ENCODE measurements at regions not wholly inside any gene's neighbourhood (a gene's known extent, or its start where the extent isn't known, plus 50 kb on each side); places are given as distances from the start of the nearest gene placed in this dataset.

- TF ChIP-seq AGO1 (IDR thresholded peaks at IDR 0.05; ENCODE audit: low read depth, low read length, poor library complexity, severe bottlenecking) (no peak), HMGA1 (CRISPR knock-in tag; conservative IDR thresholded peaks at IDR 0.05) (no peak), ZNF761 (CRISPR knock-in tag; conservative IDR thresholded peaks at IDR 0.05) (no peak), ZNF792 (CRISPR knock-in tag; IDR thresholded peaks at IDR 0.05) (no peak)
Measured at GRCh38 chr17:45677770-45678169, 106.3 kb upstream of the CRHR1 start (continued).

- TF ChIP-seq ZNF660 (CRISPR knock-in tag; IDR thresholded peaks at IDR 0.05; ENCODE audit: borderline replicate concordance, low read depth) (no peak), POGK (CRISPR knock-in tag; conservative IDR thresholded peaks at IDR 0.05) (no peak), ZNF441 (CRISPR knock-in tag; IDR thresholded peaks at IDR 0.05; ENCODE audit: borderline replicate concordance) (no peak), ARHGAP35 (CRISPR knock-in tag; IDR thresholded peaks at IDR 0.05; ENCODE audit: borderline replicate concordance) (no peak), IKZF5 (CRISPR knock-in tag; IDR thresholded peaks at IDR 0.05) (no peak), ATM (IDR thresholded peaks at IDR 0.05; ENCODE audit: borderline replicate concordance) (no peak), ARID4A (CRISPR knock-in tag; IDR thresholded peaks at IDR 0.05; ENCODE audit: borderline replicate concordance) (no peak), NR2C2 (CRISPR knock-in tag; IDR thresholded peaks at IDR 0.05; ENCODE audit: borderline replicate concordance) (no peak), THAP9 (CRISPR knock-in tag; IDR thresholded peaks at IDR 0.05; ENCODE audit: borderline replicate concordance) (no peak), ESRRA (CRISPR knock-in tag; IDR thresholded peaks at IDR 0.05; ENCODE audit: low read depth) (no peak)
- H3K27me3 ChIP-seq (ENCODE audit: control insufficient read depth in 1 of 2, insufficient read depth in 2 of 2, low read length in 2 of 2): peaks cover 3 to 34% of the 10 kb centered on the region in 2 experiments; a peak in 3 of 5 replicates
- H3K27ac ChIP-seq (ENCODE audit: extremely low read length, insufficient read depth, low read length): no peak overlapping the region
- H3K4me1 ChIP-seq (ENCODE audit: insufficient read depth, low read length): no peaks in the 10 kb centered on the region
- no peak overlapping the region for H3K4me2 ChIP-seq (ENCODE audit: low read depth, low read length)
- H3K36me3 ChIP-seq (replicated peaks in 1 of 2; ENCODE audit: control insufficient read depth in 1 of 2, insufficient read depth in 2 of 2, low read length in 2 of 2): no peaks in the 10 kb centered on the region
- H3K79me2 ChIP-seq (ENCODE audit: insufficient read depth, low read length): no peaks in the 10 kb centered on the region
- ATAC-seq (no peak), DNase-seq (ENCODE audit: low spot score) (no peak), FAIRE-seq (no peak)
- intact Hi-C loops (cut with micrococcal nuclease; ENCODE audit: unreplicated experiment): no loop called here
- H2AFZ ChIP-seq (ENCODE audit: low read length): no peak overlapping the region
- no peak overlapping the region for H3K4me3 ChIP-seq (replicated peaks in 1 of 3; ENCODE audit: insufficient read depth in 1 of 3, low read depth in 2 of 3, low read length in 3 of 3)
- no peak overlapping the region for H3K9ac ChIP-seq (ENCODE audit: insufficient read depth, low read depth, low read length)
- H4K20me1 ChIP-seq (ENCODE audit: insufficient read depth, low read length): no peaks in the 10 kb centered on the region
- no peaks in the 10 kb centered on the region for H3K9me3 ChIP-seq (ENCODE audit: low read length)
- in situ Hi-C loops (cut with HindIII; ENCODE audit: extremely low pct_ligation_motif_present, low pct_unique_long_range_greater_than_20kb): no loop called here
- ChIA-PET CTCF (ENCODE audit: low intra/inter-chr PET ratio, low total read pairs) (no interaction called here), POLR2A (no interaction called here)
- 0% methylated on average over 2 of the region's 4 CpGs for WGBS (ENCODE audit: low lambda C conversion rate)
- BruUV-seq (replicated peaks): no TSS peak
Measured at GRCh38 chr17:45679426-45679825, 104.7 kb upstream of the CRHR1 start.
